Mucosa of descending colon (tissue), 3 donors: ENCODE measurements at regions not wholly inside any gene's neighbourhood (a gene's known extent, or its start where the extent isn't known, plus 50 kb on each side); places are given as distances from the start of the nearest gene placed in this dataset.

ENCODE experiments used
- ATAC-seq: fragments of 200-7000 bp; cut with Tn5 transposase; one replicate; pipeline ENCODE4 v1.9.1; 2020; ENCODE audit warnings: mild to moderate bottlenecking, moderate library complexity
- DNase-seq, 3 donors: peaks; one replicate each; pipeline ENCODE4 v3.0.0-alpha.2; 2020
- H3K36me3 ChIP-seq: fragments of 200-600 bp; one replicate; pipeline ENCODE4 v1.8.0; 2021; ENCODE audit warnings: low read depth, mild to moderate bottlenecking
- H3K4me1 ChIP-seq: fragments of 200-600 bp; one replicate; pipeline ENCODE4 v1.8.0; 2021; ENCODE audit warnings: low read depth, mild to moderate bottlenecking
- H3K4me3 ChIP-seq: fragments of 200-600 bp; one replicate; pipeline ENCODE4 v1.8.0; 2021; ENCODE audit warnings: mild to moderate bottlenecking
- H3K9me3 ChIP-seq: fragments of 200-600 bp; one replicate; pipeline ENCODE4 v1.8.0; 2021; ENCODE audit warnings: mild to moderate bottlenecking
- CTCF ChIP-seq: fragments of 200-600 bp; IDR thresholded peaks from one replicate; pipeline ENCODE4 v1.8.0; 2022; ENCODE audit warnings: antibody characterized with exemption, mild to moderate bottlenecking
- intact Hi-C, 2 donors: fragments of 100-400 bp; cut with DNase I in 1 of 2; cut with micrococcal nuclease in 1 of 2; formaldehyde crosslinking; loops; one replicate each; pipeline versions ENCODE4 v1.11.0 to v1.11.1; 2022; cut with DNase I, micrococcal nuclease
- donor health status: DM: no; HTN: no; CAD: no; lungs with moderate emphysema.
- donor health status: DM: no; HTN: no; CAD: no.
- donor health status: DM: no; HTN: yes; CAD: no.

GRCh38 chr12:126295652-126296051, 1230.4 kb downstream of the AACS start:
- Histone ChIP-seq H3K4me1 (no peaks in the 10 kb centered on the region), H3K9me3 (peaks cover 40% of the 10 kb centered on the region), H3K36me3 (no peaks in the 10 kb centered on the region), H3K4me3 (no peak overlapping the region)
- ATAC-seq (no peak), DNase-seq (no peak)
- no peak for TF ChIP-seq CTCF
- intact Hi-C loops = no loop called here

- intact Hi-C loops = no loop called here
- Histone ChIP-seq H3K9me3 (peaks cover 44% of the 10 kb centered on the region), H3K36me3 (no peaks in the 10 kb centered on the region), H3K4me3 (no peak overlapping the region), H3K4me1 (no peaks in the 10 kb centered on the region)
- DNase-seq (no peak), ATAC-seq (no peak)
- no peak for TF ChIP-seq CTCF
Measured at GRCh38 chr12:126309278-126309677, 1244.0 kb downstream of the AACS start.

GRCh38 chr12:126312457-126312856, 1247.2 kb downstream of the AACS start:
- H3K36me3 ChIP-seq = no peaks in the 10 kb centered on the region
- H3K4me1 ChIP-seq = no peaks in the 10 kb centered on the region
- no peak for ATAC-seq
- no peak overlapping the region for H3K4me3 ChIP-seq
- peaks cover 50% of the 10 kb centered on the region for H3K9me3 ChIP-seq
- no peak for DNase-seq
- no peak for TF ChIP-seq CTCF
- intact Hi-C loops = no loop called here

- no peak for ATAC-seq
- H3K4me3 ChIP-seq = no peak overlapping the region
- H3K4me1 ChIP-seq = no peaks in the 10 kb centered on the region
- no peak for DNase-seq
- TF ChIP-seq CTCF = no peak
- H3K36me3 ChIP-seq = no peaks in the 10 kb centered on the region
- intact Hi-C loops = no loop called here
- peaks cover 32% of the 10 kb centered on the region for H3K9me3 ChIP-seq
Measured at GRCh38 chr12:126316411-126316810, 1251.2 kb downstream of the AACS start.

- DNase-seq = no peak
- Histone ChIP-seq H3K36me3 (no peaks in the 10 kb centered on the region), H3K4me1 (no peaks in the 10 kb centered on the region), H3K4me3 (no peak overlapping the region), H3K9me3 (peaks cover 36% of the 10 kb centered on the region)
- TF ChIP-seq CTCF = no peak
- no peak for ATAC-seq
- intact Hi-C loops = no loop called here
Measured at GRCh38 chr12:126337556-126338441, 1272.6 kb downstream of the AACS start.
